MM.1S (cell line): ENCODE measurements at regions not wholly inside any gene's neighbourhood (a gene's known extent, or its start where the extent isn't known, plus 50 kb on each side); places are given as distances from the start of the nearest gene placed in this dataset.
"Not testable (repeated sequence)": the region's sequence is repeated elsewhere in the genome, so short reads cannot be mapped to it uniquely, and the experiment has no call there.

Experiments used
- DNase-seq: peaks from one replicate; pipeline ENCODE4 v3.0.0-alpha.2; 2015
- H2AFZ ChIP-seq: fragments of 300-600 bp; sonication (generic); 2 replicates; pipeline ENCODE4 v1.6.0; 2016; ENCODE audit warnings: antibody characterized with exemption, low read length
- H3F3A ChIP-seq: fragments of 300-600 bp; sonication (generic); 2 replicates; pipeline ENCODE4 v1.6.1; 2016; ENCODE audit warnings: mild to moderate bottlenecking, antibody characterized with exemption, low read length, moderate library complexity, mixed read lengths; ENCODE audit not compliant: insufficient read depth
- H3K27ac ChIP-seq: fragments of 300-600 bp; sonication (generic); 2 replicates; pipeline ENCODE4 v1.5.1; 2016; ENCODE audit warnings: mild to moderate bottlenecking, low read length
- H3K27me3 ChIP-seq: fragments of 300-600 bp; sonication (generic); replicated peaks from 2 replicates; pipeline ENCODE4 v1.6.0; 2016; ENCODE audit warnings: low read length; ENCODE audit not compliant: insufficient read depth
- H3K36me3 ChIP-seq: fragments of 300-600 bp; sonication (generic); replicated peaks from 2 replicates; pipeline ENCODE4 v1.6.1; 2016; ENCODE audit warnings: mild to moderate bottlenecking, low read length, mixed read lengths; ENCODE audit not compliant: insufficient read depth
- H3K4me1 ChIP-seq: fragments of 300-600 bp; sonication (generic); 2 replicates; pipeline ENCODE4 v1.6.1; 2016; ENCODE audit warnings: low read length, mixed read lengths
- H3K4me2 ChIP-seq: fragments of 300-600 bp; sonication (generic); 2 replicates; pipeline ENCODE4 v1.6.0; 2016; ENCODE audit warnings: low read depth, low read length
- H3K4me3 ChIP-seq: fragments of 300-600 bp; sonication (generic); 2 replicates; pipeline ENCODE4 v1.5.1; 2016; ENCODE audit warnings: low read length, mixed read lengths
- H3K79me2 ChIP-seq: fragments of 300-600 bp; sonication (generic); 2 replicates; pipeline ENCODE4 v1.6.1; 2016; ENCODE audit warnings: mixed run types, low read length, mixed read lengths
- H3K9ac ChIP-seq: fragments of 300-600 bp; sonication (generic); 2 replicates; pipeline ENCODE4 v1.6.1; 2016; ENCODE audit warnings: low read length, mixed read lengths
- H3K9me2 ChIP-seq: fragments of 300-600 bp; sonication (generic); replicated peaks from 2 replicates; pipeline ENCODE4 v1.6.1; 2016; ENCODE audit warnings: mild to moderate bottlenecking, low read length, mixed read lengths; ENCODE audit not compliant: insufficient read depth
- H3K9me3 ChIP-seq: fragments of 300-600 bp; sonication (generic); replicated peaks from 2 replicates; pipeline ENCODE4 v1.6.1; 2016; ENCODE audit warnings: mild to moderate bottlenecking, low read length, mixed read lengths; ENCODE audit not compliant: insufficient read depth
- H4K20me1 ChIP-seq: fragments of 300-600 bp; sonication (generic); 2 replicates; pipeline ENCODE4 v1.6.1; 2016; ENCODE audit warnings: mild to moderate bottlenecking, low read length, moderate library complexity, mixed read lengths; ENCODE audit not compliant: insufficient read depth
- EZH2 ChIP-seq: fragments of 300-600 bp; sonication (generic); optimal IDR thresholded peaks from 2 replicates; pipeline ENCODE3; 2017; ENCODE audit warnings: low read depth, mild to moderate bottlenecking, antibody characterized with exemption, low read length, mixed read lengths
- EZH2phosphoT487 ChIP-seq: fragments of 300-600 bp; sonication (generic); IDR thresholded peaks from 2 replicates; pipeline ENCODE4 v1.6.1; 2018; ENCODE audit warnings: antibody characterized with exemption, low read length
- TF ChIP-seq, protein P1 (sequence below): fragments of 300-600 bp; sonication (generic); IDR thresholded peaks from 2 replicates; pipeline ENCODE4 v1.5.1; 2016; ENCODE audit warnings: antibody characterized with exemption, low read length, mixed read lengths

DNA sequence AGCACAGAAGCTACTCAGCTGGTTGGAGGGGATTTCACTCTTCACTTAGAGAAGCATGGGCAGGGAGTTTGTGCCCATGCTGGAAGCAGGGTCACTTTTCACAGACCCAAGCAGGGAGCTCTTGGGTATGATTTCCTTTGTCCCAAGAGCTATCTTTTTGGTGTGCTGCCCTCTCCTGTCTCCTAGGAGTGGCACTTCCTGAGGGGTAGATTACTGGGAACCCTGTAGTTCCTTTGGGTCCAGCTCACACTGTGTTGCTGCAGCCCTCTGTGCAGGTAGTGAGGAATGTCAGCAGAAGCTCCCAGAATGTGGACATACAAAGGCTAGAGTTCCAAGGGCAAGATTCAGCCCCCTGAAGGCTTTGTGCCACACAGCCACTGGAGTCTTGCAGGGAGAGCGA lies 537.1 kb upstream of the ANO3 start:
- Histone ChIP-seq H3K9me3 (no peaks in the 10 kb centered on the region), H3K36me3 (no peaks in the 10 kb centered on the region), H4K20me1 (no peaks in the 10 kb centered on the region), H3K9me2 (no peaks in the 10 kb centered on the region), H3K9ac (no peak overlapping the region), H3K27ac (no peak overlapping the region), H3K4me2 (no peak overlapping the region), H3K27me3 (no peaks in the 10 kb centered on the region), H3K79me2 (no peaks in the 10 kb centered on the region), H3F3A (no peaks in the 10 kb centered on the region), H2AFZ (no peak overlapping the region), H3K4me1 (no peaks in the 10 kb centered on the region), H3K4me3 (no peak overlapping the region)
- DNase-seq: no peak
- TF ChIP-seq, protein P1, sequence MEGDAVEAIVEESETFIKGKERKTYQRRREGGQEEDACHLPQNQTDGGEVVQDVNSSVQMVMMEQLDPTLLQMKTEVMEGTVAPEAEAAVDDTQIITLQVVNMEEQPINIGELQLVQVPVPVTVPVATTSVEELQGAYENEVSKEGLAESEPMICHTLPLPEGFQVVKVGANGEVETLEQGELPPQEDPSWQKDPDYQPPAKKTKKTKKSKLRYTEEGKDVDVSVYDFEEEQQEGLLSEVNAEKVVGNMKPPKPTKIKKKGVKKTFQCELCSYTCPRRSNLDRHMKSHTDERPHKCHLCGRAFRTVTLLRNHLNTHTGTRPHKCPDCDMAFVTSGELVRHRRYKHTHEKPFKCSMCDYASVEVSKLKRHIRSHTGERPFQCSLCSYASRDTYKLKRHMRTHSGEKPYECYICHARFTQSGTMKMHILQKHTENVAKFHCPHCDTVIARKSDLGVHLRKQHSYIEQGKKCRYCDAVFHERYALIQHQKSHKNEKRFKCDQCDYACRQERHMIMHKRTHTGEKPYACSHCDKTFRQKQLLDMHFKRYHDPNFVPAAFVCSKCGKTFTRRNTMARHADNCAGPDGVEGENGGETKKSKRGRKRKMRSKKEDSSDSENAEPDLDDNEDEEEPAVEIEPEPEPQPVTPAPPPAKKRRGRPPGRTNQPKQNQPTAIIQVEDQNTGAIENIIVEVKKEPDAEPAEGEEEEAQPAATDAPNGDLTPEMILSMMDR: no peak
- TF ChIP-seq EZH2phosphoT487 (no peak), EZH2 (no peak)

DNA sequence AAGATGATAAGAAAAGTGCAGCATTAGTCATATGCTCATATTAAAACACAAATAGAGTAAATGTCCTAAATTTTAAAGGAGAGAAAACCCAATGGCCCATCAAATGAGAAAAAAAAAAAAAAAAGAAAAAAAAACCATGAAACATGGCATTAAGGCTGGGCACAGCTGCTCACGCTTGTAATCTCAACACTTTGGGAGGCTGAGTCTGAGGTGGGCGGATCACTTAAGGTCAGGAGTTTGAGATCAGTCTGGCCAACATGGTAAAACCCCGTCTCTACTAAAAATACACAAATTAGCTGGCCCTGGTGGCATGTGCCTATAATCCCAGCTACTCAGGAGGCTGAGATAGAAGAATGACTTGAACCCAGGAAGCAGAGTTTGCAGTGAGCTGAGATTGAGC lies 515.5 kb upstream of the ANO3 start:
- Histone ChIP-seq H3K9me2 (no peaks in the 10 kb centered on the region), H3K9me3 (no peaks in the 10 kb centered on the region), H3F3A (no peaks in the 10 kb centered on the region), H3K27me3 (no peaks in the 10 kb centered on the region), H3K4me1 (no peaks in the 10 kb centered on the region), H2AFZ (no peak overlapping the region), H3K79me2 (no peaks in the 10 kb centered on the region), H3K36me3 (no peaks in the 10 kb centered on the region), H3K4me3 (no peak overlapping the region), H3K4me2 (no peak overlapping the region), H3K27ac (no peak overlapping the region), H4K20me1 (no peaks in the 10 kb centered on the region), H3K9ac (no peak overlapping the region)
- no peak for DNase-seq
- TF ChIP-seq EZH2phosphoT487 (no peak), EZH2 (no peak)
- TF ChIP-seq, protein P1: no peak

DNA sequence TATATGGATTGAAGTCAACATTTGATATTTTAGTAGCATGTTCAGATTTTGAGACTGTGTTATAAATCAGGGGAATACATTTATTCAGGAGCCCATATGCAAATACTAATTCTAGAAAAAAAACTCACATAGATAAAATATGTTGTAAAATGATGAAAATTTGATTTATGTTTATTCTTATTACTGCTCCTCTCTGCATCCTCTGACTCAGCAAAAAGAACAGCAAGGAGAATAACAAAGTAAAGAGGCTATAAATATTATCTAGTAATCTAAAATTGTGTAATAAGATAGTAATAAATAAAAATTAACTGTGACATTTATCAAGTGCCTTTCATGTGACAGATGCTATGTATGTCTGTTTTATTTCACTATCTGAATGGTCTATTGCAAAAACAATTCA lies 507.2 kb upstream of the ANO3 start:
- no peak overlapping the region for H2AFZ ChIP-seq
- no peaks in the 10 kb centered on the region for H3K4me1 ChIP-seq
- H3K4me2 ChIP-seq: no peak overlapping the region
- H3F3A ChIP-seq: no peaks in the 10 kb centered on the region
- H3K27ac ChIP-seq: no peak overlapping the region
- H3K9me2 ChIP-seq: no peaks in the 10 kb centered on the region
- TF ChIP-seq, protein P1: no peak
- no peak for TF ChIP-seq EZH2phosphoT487
- no peak for TF ChIP-seq EZH2
- no peaks in the 10 kb centered on the region for H3K36me3 ChIP-seq
- no peak overlapping the region for H3K9ac ChIP-seq
- H3K4me3 ChIP-seq: no peak overlapping the region
- H4K20me1 ChIP-seq: no peaks in the 10 kb centered on the region
- no peaks in the 10 kb centered on the region for H3K79me2 ChIP-seq
- no peaks in the 10 kb centered on the region for H3K9me3 ChIP-seq
- DNase-seq: no peak
- H3K27me3 ChIP-seq: no peaks in the 10 kb centered on the region

DNA sequence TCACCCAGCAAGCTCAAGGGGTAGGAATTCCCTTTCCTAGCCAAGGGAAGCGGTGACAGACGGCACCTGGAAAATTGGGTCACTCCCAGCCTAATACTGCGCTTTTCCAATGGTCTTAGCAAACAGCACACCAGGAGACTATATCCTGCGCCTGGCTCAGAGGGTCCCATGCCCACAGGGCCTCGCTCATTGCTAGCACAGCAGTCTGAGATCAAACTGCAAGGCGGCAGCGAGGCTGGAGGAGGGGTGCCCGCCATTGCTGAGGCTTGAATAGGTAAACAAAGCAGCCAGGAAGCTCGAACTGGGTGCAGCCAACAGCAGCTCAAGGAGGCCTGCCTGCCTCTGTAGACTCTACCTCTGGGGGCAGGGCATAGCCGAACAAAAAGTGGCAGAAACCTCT lies 500.4 kb upstream of the ANO3 start:
- H3K9ac ChIP-seq, DNase-seq, H3K9me2 ChIP-seq, H3K4me1 ChIP-seq, H3K36me3 ChIP-seq, H4K20me1 ChIP-seq, H3K27ac ChIP-seq, H2AFZ ChIP-seq, H3K4me3 ChIP-seq, H3K79me2 ChIP-seq, H3K27me3 ChIP-seq, H3K4me2 ChIP-seq, H3K9me3 ChIP-seq, H3F3A ChIP-seq: not testable (repeated sequence)
